ENCODE measurements at regions not wholly inside any gene's neighbourhood (a gene's known extent, or its start where the extent isn't known, plus 50 kb on each side); places are given as distances from the start of the nearest gene placed in this dataset.
"Not testable (repeated sequence)": the region's sequence is repeated elsewhere in the genome, so short reads cannot be mapped to it uniquely, and the experiment has no call there.

DNA sequence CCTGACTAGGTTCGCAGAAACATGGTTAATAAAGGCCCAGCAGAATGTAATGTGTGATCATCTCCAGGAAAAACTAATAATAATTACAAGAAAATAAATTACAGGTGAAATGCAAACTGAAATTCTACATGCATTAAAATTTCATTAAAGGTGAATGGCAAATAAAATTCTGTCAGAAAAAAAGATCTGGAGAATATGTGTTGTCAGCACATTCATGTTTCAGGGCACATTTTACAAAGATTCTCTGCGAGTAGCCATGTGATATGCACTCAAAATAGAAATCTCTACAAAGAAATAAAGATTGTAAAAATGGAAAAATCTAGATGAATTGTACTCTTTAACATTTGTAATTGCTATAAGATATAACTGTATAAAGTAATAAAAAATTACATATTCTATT is 765.2 kb downstream of the TMEM121 start:
- peaks cover 34% of the 10 kb centered on the region for H3K27me3 ChIP-seq (ENCODE audit: insufficient read depth, low read depth, severe bottlenecking)
- no peak for DNase-seq
- H3K9me3 ChIP-seq (ENCODE audit: severe bottlenecking): no peaks in the 10 kb centered on the region
- H3K36me3 ChIP-seq: no peaks in the 10 kb centered on the region
- H3K4me3 ChIP-seq (ENCODE audit: low read depth, low read length): no peak overlapping the region
- TF ChIP-seq, protein P1, sequence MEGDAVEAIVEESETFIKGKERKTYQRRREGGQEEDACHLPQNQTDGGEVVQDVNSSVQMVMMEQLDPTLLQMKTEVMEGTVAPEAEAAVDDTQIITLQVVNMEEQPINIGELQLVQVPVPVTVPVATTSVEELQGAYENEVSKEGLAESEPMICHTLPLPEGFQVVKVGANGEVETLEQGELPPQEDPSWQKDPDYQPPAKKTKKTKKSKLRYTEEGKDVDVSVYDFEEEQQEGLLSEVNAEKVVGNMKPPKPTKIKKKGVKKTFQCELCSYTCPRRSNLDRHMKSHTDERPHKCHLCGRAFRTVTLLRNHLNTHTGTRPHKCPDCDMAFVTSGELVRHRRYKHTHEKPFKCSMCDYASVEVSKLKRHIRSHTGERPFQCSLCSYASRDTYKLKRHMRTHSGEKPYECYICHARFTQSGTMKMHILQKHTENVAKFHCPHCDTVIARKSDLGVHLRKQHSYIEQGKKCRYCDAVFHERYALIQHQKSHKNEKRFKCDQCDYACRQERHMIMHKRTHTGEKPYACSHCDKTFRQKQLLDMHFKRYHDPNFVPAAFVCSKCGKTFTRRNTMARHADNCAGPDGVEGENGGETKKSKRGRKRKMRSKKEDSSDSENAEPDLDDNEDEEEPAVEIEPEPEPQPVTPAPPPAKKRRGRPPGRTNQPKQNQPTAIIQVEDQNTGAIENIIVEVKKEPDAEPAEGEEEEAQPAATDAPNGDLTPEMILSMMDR (IDR thresholded peaks at IDR 0.05; ENCODE audit: low read depth, low read length): no peak
- H3K27ac ChIP-seq: no peak overlapping the region

DNA sequence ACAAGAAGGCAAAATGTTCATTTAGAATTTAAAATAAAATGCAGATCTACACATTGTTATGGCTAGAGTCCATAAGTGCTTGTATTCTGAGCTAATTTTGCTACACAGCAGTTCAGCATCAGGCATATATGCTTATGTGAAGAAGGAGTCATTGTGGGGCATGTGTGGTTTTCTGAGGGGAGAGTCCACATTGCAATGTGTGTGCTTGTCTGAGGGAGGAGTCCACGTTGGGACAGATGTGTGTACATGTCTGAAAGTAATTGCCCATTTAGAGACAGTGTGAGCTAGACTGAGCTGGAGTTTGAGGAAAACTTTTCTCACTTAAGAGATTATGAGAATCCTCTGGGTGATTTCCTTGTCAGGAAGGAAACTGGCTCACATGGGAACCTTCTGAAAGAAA is 767.9 kb downstream of the TMEM121 start:
- H3K36me3 ChIP-seq: no peaks in the 10 kb centered on the region
- TF ChIP-seq, protein P1 (IDR thresholded peaks at IDR 0.05; ENCODE audit: low read depth, low read length): no peak
- no peak overlapping the region for H3K27ac ChIP-seq
- no peak overlapping the region for H3K4me3 ChIP-seq (ENCODE audit: low read depth, low read length)
- DNase-seq: no peak
- H3K27me3 ChIP-seq (ENCODE audit: insufficient read depth, low read depth, severe bottlenecking): peaks cover 20% of the 10 kb centered on the region
- peaks cover 2% of the 10 kb centered on the region for H3K9me3 ChIP-seq (ENCODE audit: severe bottlenecking)

DNA sequence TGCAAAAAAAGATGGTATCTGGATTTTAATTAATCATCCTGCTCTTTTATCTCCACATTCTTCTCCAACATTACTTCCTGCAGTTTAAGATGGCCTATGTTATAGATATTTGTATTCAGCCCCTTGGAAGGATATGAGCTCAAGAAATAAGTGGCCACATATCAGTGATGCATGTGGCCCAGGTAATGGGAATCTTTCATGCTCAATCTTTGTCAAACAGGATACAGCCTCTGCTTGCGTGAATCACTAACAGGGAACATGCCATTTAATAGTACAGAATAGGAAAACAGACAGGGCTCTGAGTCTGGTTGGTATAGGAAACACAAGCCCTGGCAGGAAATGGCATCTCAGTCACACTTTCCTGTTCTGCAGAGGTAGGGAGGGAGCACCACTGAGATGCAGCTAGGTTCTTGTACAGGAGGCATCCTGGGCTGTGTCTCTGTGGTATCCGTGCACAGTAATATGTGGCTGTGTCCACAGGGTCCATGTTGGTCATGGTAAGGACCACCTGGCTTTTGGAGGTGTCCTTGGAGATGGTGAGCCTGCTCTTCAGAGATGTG is 774.6 kb downstream of the TMEM121 start:
- H3K4me3 ChIP-seq (ENCODE audit: low read depth, low read length); DNase-seq; H3K36me3 ChIP-seq; H3K27me3 ChIP-seq (ENCODE audit: insufficient read depth, low read depth, severe bottlenecking); H3K9me3 ChIP-seq (ENCODE audit: severe bottlenecking); H3K27ac ChIP-seq: not testable (repeated sequence)

DNA sequence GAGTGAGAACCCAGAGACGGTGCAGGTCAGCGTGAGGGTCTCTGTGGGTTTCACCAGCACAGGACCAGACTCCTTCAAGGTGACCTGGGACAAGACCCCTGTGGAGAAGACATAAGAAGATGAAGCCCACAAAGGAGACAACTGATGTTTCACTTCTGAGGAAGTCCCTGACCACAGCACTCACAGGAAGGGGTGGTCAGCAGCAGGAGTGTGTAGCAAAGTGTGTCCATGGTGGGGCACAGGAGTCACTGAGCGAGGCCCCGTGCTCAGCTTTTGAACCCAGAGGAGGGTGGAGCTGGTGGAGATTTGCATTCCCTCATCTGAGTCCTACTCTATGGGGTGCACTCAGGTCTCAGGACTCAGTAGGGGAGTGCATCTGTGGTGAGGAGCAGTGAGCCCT is 775.2 kb downstream of the TMEM121 start:
- not testable (repeated sequence) for H3K9me3 ChIP-seq (ENCODE audit: severe bottlenecking); H3K27ac ChIP-seq; H3K4me3 ChIP-seq (ENCODE audit: low read depth, low read length); H3K36me3 ChIP-seq; H3K27me3 ChIP-seq (ENCODE audit: insufficient read depth, low read depth, severe bottlenecking); DNase-seq

DNA sequence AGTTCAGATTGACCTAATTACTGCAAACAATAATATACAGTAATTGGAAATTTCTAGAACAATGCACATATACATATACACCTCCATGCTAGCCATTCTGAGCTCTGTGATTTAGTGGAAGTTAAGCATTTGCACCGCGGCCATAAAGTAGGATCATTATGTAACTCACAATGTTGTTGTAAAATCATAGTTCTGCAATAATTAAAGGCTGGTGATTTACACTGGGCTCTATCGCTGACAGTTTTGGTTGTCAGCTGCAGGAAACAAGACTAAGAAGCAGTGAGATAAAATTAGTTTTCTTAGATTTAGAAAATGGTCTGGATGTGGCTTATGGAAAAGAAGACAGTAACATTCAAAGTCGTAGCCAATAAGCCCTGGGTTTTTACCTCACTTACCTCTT is 776.3 kb downstream of the TMEM121 start:
- Histone ChIP-seq H3K4me3 (ENCODE audit: low read depth, low read length) (no peak overlapping the region), H3K27me3 (ENCODE audit: insufficient read depth, low read depth, severe bottlenecking) (peaks cover 9% of the 10 kb centered on the region), H3K9me3 (ENCODE audit: severe bottlenecking) (peaks cover 2% of the 10 kb centered on the region), H3K27ac (no peak overlapping the region), H3K36me3 (no peaks in the 10 kb centered on the region)
- no peak for DNase-seq
- TF ChIP-seq, protein P1 (IDR thresholded peaks at IDR 0.05; ENCODE audit: low read depth, low read length): no peak

DNA sequence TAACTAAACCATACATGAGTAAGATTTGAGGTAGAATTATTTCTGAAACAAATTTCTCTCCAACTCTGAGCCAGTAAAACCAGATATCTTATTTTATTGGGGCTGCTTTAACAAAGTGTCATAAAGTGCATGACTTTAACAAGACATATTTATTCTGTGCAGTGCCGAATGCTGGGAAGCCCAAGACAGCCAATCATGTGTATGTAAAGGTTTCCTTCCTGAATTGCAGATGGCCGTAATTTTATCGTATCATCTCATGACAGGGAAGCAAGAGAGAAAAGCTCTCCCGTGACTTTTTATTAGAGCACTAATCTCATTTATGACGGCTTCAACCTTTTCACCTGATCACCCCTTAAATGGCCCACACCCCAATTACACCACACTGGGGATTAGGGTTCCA is 777.9 kb downstream of the TMEM121 start:
- DNase-seq: no peak
- H3K27me3 ChIP-seq (ENCODE audit: insufficient read depth, low read depth, severe bottlenecking): peaks cover 9% of the 10 kb centered on the region
- no peak overlapping the region for H3K4me3 ChIP-seq (ENCODE audit: low read depth, low read length)
- peaks cover 5% of the 10 kb centered on the region for H3K9me3 ChIP-seq (ENCODE audit: severe bottlenecking)
- TF ChIP-seq, protein P1 (IDR thresholded peaks at IDR 0.05; ENCODE audit: low read depth, low read length): no peak
- no peak overlapping the region for H3K27ac ChIP-seq
- no peaks in the 10 kb centered on the region for H3K36me3 ChIP-seq

DNA sequence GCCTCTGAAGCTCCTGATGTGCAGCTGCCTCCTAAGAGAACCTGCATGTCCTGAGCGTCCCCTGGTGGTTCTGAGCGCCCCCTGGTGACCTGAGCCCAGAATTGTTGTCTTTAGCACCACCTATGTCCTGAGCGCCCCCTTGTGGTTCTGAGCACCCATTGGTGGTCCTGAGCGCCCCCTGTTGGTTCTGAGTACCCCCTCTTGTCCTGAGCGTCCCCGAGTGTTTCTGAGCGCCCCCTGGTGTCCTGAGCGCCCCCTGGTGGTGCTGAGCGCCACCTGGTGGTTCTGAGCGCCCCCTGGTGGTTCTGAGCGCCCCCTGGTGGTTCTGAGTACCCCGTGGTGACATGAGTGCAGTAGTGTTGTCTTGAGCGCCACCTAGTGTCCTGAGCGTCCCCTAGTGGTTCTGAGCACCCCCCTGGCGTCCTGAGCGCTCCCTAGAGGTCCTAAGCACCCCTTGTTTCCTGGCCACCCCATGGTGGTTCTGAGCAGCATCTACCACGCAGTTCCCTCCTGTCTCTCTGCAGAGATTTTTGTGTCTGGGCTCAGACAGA is 782.5 kb downstream of the TMEM121 start:
- peak; percentile 48 for DNase-seq
- H3K9me3 ChIP-seq (ENCODE audit: severe bottlenecking): peaks cover 5% of the 10 kb centered on the region
- TF ChIP-seq, protein P1 (IDR thresholded peaks at IDR 0.05; ENCODE audit: low read depth, low read length): peak; percentile 75
- peaks cover 9% of the 10 kb centered on the region for H3K27me3 ChIP-seq (ENCODE audit: insufficient read depth, low read depth, severe bottlenecking)
- no peak overlapping the region for H3K27ac ChIP-seq
- no peak overlapping the region for H3K4me3 ChIP-seq (ENCODE audit: low read depth, low read length)
- no peaks in the 10 kb centered on the region for H3K36me3 ChIP-seq
